ENCODE measurements at regions not wholly inside any gene's neighbourhood (a gene's known extent, or its start where the extent isn't known, plus 50 kb on each side); places are given as distances from the start of the nearest gene placed in this dataset.

DNA sequence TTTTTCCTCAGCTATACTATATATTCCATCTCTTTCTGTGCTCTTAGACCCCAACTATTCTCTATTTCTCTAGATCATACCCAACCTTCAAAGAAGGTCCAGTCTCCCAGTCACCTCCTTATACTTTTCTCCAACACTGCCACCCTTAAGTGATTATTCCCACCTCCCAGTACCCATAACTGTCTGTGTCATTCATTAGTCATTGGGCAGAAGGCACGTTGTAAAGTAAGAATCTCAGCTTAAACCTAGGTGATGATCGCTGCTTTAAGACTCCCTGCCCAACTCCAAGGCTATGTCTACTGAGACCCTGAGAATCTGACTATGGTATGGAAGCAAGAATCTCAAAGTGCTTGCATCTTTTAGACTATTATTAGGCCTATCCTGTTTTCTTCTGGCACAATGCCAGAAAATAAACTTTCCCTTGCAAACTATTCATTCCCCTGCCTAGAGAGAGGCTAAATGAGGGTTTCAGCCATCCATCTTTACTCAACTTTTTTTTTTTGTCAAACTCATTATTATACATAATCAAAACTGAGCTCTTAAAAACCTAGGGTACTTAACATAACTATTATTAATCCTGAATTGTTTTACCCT, 174.3 kb upstream of the DPT start:
- Histone ChIP-seq H3K36me3 (replicated peaks) (no peaks in the 10 kb centered on the region), H3K27ac (no peak overlapping the region), H3K4me3 (ENCODE audit: low read depth, low read length) (no peak overlapping the region), H3K27me3 (replicated peaks) (no peaks in the 10 kb centered on the region)
- DNase-seq: no peak
- in situ Hi-C loops (cut with HindIII; ENCODE audit: low pct_ligation_motif_present, low sequenced_read_pairs): no loop called here
- TF ChIP-seq, protein P1, sequence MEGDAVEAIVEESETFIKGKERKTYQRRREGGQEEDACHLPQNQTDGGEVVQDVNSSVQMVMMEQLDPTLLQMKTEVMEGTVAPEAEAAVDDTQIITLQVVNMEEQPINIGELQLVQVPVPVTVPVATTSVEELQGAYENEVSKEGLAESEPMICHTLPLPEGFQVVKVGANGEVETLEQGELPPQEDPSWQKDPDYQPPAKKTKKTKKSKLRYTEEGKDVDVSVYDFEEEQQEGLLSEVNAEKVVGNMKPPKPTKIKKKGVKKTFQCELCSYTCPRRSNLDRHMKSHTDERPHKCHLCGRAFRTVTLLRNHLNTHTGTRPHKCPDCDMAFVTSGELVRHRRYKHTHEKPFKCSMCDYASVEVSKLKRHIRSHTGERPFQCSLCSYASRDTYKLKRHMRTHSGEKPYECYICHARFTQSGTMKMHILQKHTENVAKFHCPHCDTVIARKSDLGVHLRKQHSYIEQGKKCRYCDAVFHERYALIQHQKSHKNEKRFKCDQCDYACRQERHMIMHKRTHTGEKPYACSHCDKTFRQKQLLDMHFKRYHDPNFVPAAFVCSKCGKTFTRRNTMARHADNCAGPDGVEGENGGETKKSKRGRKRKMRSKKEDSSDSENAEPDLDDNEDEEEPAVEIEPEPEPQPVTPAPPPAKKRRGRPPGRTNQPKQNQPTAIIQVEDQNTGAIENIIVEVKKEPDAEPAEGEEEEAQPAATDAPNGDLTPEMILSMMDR (IDR thresholded peaks at IDR 0.05; ENCODE audit: low read depth, low read length, missing control alignments): no peak

DNA sequence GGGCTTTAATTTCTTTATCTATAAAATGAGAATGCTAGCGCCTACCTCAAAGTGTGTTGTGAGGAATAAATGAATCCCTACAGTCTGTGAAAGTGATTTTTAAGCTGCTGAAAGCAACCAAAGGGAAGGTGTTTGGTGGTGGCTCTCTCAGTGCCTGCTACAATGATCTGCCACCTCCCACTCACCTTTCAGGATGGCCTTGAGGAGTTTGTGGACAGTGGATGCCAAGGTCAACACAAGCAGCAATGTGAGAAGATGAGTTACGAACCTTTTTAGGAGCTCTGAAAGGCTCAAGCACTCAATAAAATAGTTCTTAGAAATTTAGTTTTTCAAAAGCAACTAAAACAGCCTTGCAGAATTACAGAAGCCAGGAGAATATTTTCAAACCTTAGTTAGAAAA, 176.6 kb upstream of the DPT start:
- TF ChIP-seq, protein P1 (IDR thresholded peaks at IDR 0.05; ENCODE audit: low read depth, low read length, missing control alignments): no peak
- no peaks in the 10 kb centered on the region for H3K27me3 ChIP-seq (replicated peaks)
- H3K4me3 ChIP-seq (ENCODE audit: low read depth, low read length): no peak overlapping the region
- no peak overlapping the region for H3K27ac ChIP-seq
- no peaks in the 10 kb centered on the region for H3K36me3 ChIP-seq (replicated peaks)
- no peak for DNase-seq
- in situ Hi-C loops (cut with HindIII; ENCODE audit: low pct_ligation_motif_present, low sequenced_read_pairs): no loop called here

DNA sequence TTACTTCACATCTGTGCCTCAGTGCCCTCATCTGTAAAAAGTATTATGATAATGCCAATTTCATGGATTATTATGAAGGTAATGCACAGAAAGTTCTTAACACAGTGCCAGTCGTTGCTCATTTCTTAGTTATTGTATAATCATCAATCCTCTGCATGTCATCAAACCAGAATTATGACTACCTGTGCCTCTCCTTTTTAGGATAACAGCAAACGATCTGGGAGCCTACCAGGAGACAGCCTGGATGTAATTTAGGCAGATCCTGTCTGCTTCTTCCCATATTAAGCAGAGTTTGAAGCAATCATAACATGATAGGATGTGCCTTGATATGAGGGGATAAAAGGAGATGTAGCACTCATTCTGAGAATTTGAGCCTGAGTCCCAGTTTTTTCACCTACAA, 177.4 kb upstream of the DPT start:
- no peak overlapping the region for H3K27ac ChIP-seq
- H3K36me3 ChIP-seq (replicated peaks): no peaks in the 10 kb centered on the region
- no peak overlapping the region for H3K4me3 ChIP-seq (ENCODE audit: low read depth, low read length)
- in situ Hi-C loops (cut with HindIII; ENCODE audit: low pct_ligation_motif_present, low sequenced_read_pairs): no loop called here
- DNase-seq: no peak
- TF ChIP-seq, protein P1 (IDR thresholded peaks at IDR 0.05; ENCODE audit: low read depth, low read length, missing control alignments): no peak
- H3K27me3 ChIP-seq (replicated peaks): no peaks in the 10 kb centered on the region

DNA sequence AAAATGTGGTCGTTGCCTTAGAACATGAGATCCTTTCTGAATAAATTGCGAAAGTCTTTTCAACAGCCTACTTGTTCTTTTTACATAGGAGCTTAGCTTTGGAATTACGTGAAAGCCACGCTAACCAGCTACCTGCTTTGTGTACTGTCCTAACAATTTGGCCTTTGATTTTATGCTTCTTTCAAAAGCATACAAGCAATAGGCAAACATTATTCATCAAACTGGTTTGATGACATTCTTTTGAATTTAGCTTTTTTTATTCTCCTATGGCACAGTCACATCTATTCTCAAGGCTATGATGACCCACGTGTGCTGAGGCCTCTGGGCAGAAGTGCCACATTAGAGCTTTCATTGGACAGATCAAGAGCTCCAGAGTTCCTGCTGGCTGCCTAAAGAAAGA, 178.0 kb upstream of the DPT start:
- TF ChIP-seq, protein P1 (IDR thresholded peaks at IDR 0.05; ENCODE audit: low read depth, low read length, missing control alignments): no peak
- H3K27ac ChIP-seq: no peak overlapping the region
- in situ Hi-C loops (cut with HindIII; ENCODE audit: low pct_ligation_motif_present, low sequenced_read_pairs): no loop called here
- H3K36me3 ChIP-seq (replicated peaks): no peaks in the 10 kb centered on the region
- no peak for DNase-seq
- H3K27me3 ChIP-seq (replicated peaks): no peaks in the 10 kb centered on the region
- H3K4me3 ChIP-seq (ENCODE audit: low read depth, low read length): no peak overlapping the region

DNA sequence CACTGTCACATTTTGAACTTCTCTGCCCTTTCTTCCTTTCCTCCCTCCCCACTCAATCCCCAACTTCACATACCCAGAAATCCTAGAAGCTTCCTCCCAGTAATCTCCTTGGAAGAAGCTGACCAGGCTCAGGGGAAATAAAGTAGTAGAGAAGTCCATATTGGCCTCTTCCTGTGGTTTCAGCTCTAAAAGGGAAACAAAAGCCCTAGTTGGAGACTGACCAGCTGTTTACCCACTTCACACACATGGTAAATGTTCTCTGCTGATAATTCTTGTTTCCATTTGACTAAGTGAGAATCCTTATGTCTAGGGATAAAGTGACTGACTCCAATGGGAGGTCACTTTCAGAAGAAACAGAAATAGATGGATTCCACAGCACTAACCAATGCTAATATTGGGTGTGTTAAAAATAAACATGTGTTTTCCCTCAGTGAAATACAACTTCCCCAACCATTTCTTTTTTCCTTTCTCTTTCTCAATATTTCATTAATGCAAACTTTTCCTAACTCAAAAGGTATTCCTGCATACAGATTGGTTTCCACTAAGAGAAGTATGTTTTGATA, 178.9 kb upstream of the DPT start:
- no peak for DNase-seq
- H3K27ac ChIP-seq: no peak overlapping the region
- no peaks in the 10 kb centered on the region for H3K27me3 ChIP-seq (replicated peaks)
- TF ChIP-seq, protein P1 (IDR thresholded peaks at IDR 0.05; ENCODE audit: low read depth, low read length, missing control alignments): no peak
- in situ Hi-C loops (cut with HindIII; ENCODE audit: low pct_ligation_motif_present, low sequenced_read_pairs): no loop called here
- H3K36me3 ChIP-seq (replicated peaks): no peaks in the 10 kb centered on the region
- H3K4me3 ChIP-seq (ENCODE audit: low read depth, low read length): no peak overlapping the region

DNA sequence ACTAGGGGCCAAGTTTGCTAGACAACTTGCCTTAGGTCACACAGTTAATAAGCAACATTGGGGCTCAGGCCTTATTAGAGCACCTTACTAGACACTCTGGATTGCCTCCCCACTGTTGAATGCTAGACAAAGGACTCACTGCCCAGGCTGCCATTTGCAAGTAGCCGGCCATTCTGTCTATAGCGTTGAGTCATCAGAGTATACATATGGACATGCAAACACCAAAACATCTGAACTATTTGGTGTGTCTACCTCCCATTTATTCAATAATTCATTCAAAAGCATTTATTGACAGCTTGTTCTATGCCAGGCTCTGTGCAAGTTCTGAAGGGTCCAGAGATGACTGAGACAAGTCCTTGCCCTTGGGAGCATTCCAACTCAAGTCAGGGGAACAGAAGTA, 181.4 kb upstream of the DPT start:
- no peak for DNase-seq
- H3K27ac ChIP-seq: no peak overlapping the region
- TF ChIP-seq, protein P1 (IDR thresholded peaks at IDR 0.05; ENCODE audit: low read depth, low read length, missing control alignments): no peak
- in situ Hi-C loops (cut with HindIII; ENCODE audit: low pct_ligation_motif_present, low sequenced_read_pairs): no loop called here
- no peaks in the 10 kb centered on the region for H3K27me3 ChIP-seq (replicated peaks)
- no peak overlapping the region for H3K4me3 ChIP-seq (ENCODE audit: low read depth, low read length)
- no peaks in the 10 kb centered on the region for H3K36me3 ChIP-seq (replicated peaks)

Data from brain microvascular endothelial cell (primary cell).